Motor neuron (in vitro differentiated cells): ENCODE measurements at regions not wholly inside any gene's neighbourhood (a gene's known extent, or its start where the extent isn't known, plus 50 kb on each side); places are given as distances from the start of the nearest gene placed in this dataset.

ENCODE experiments used
- ATAC-seq, 8 experiments: fragments of 200-7000 bp; cut with Tn5 transposase; replicated peaks in 6 of 8; 2 replicates each; pipeline ENCODE4 v1.8.0; 2021; ENCODE audit warnings: mild to moderate bottlenecking in 8 of 8, moderate library complexity in 8 of 8
- H3K27ac ChIP-seq, 2 donors: fragments of 250-450 bp; sonication (Bioruptor Pico); 2 replicates each; pipeline ENCODE4 v1.9.0; 2021; ENCODE audit warnings: antibody characterized with exemption in 2 of 2, mild to moderate bottlenecking in 2 of 2, moderate library complexity in 1 of 2
- H3K4me1 ChIP-seq, 2 donors: fragments of 250-450 bp; sonication (Bioruptor Pico); replicated peaks in 1 of 2; 2 replicates each; pipeline ENCODE4 v1.6.1; 2021; ENCODE audit warnings: antibody characterized with exemption in 2 of 2, mild to moderate bottlenecking in 2 of 2, moderate library complexity in 1 of 2
- H3K4me3 ChIP-seq, 5 donors: fragments of 250-450 bp; sonication (Bioruptor Pico); 2 replicates each; pipeline ENCODE4 v1.9.0; 2021; ENCODE audit warnings: antibody characterized with exemption in 5 of 5, mild to moderate bottlenecking in 5 of 5, moderate library complexity in 4 of 5
- WGBS, 10 experiments: fragments of 450-650 bp; shearing (Covaris generic); methylation state at CpG; one replicate each; pipeline ENCODE4 v1.0.0; 2022; 5-methylcytosine and 5-hydroxymethylcytosine counted together
- in situ Hi-C, 9 experiments: fragments of 400-800 bp; cut with MboI; loops; one replicate each; pipeline ENCODE4 v1.15.0; 2021; ENCODE audit warnings: low sequenced_read_pairs in 9 of 9, low pct_unique_long_range_greater_than_20kb in 2 of 9; ENCODE audit not compliant: unreplicated experiment in 9 of 9

GRCh38 chr10:111515706-111516105 is 438.9 kb downstream of the ADRA2A start:
- Histone ChIP-seq H3K4me1 (no peaks in the 10 kb centered on the region), H3K4me3 (no peak overlapping the region), H3K27ac (no peak overlapping the region)
- no peak for ATAC-seq
- in situ Hi-C loops, result no loop called here

GRCh38 chr10:111516144-111516543 is 439.3 kb downstream of the ADRA2A start:
- no peak for ATAC-seq

GRCh38 chr10:111522141-111522540 is 445.3 kb downstream of the ADRA2A start:
- no peak overlapping the region for H3K4me3 ChIP-seq
- ATAC-seq, result no peak
- WGBS, 10 experiments, result 0 to 71% (median 60%) methylated on average over 1 of the region's 1 CpG; no CpG with 5 or more reads in 4 of the 10 experiments
- H3K4me1 ChIP-seq, result no peaks in the 10 kb centered on the region
- in situ Hi-C loops, result no loop called here
- no peak overlapping the region for H3K27ac ChIP-seq

More at GRCh38 chr10:111516144-111516543, 439.3 kb downstream of the ADRA2A start:
- Histone ChIP-seq H3K4me3 (no peak overlapping the region), H3K4me1 (no peaks in the 10 kb centered on the region), H3K27ac (no peak overlapping the region)
- in situ Hi-C loops, result no loop called here

GRCh38 chr10:111522551-111522950 is 445.7 kb downstream of the ADRA2A start:
- Histone ChIP-seq H3K27ac (no peak overlapping the region), H3K4me3 (no peak overlapping the region), H3K4me1 (no peaks in the 10 kb centered on the region)
- WGBS, 10 experiments, result 40 to 100% (median 80%) methylated on average over 1 of the region's 2 CpGs; no CpG with 5 or more reads in 5 of the 10 experiments
- ATAC-seq, result no peak
- in situ Hi-C loops, result no loop called here

- no peaks in the 10 kb centered on the region for H3K4me1 ChIP-seq
- no peak for ATAC-seq
- 29 to 100% (median 86%) methylated on average over 1 to 2 of the region's 2 CpGs; no CpG with 5 or more reads in 4 of the 10 experiments for WGBS, 10 experiments
These were observed 446.2 kb downstream of the ADRA2A start for GRCh38 chr10:111523016-111523415.

GRCh38 chr10:111524134-111524533 is 447.3 kb downstream of the ADRA2A start:
- in situ Hi-C loops, result no loop called here
- Histone ChIP-seq H3K4me1 (no peaks in the 10 kb centered on the region), H3K4me3 (no peak overlapping the region), H3K27ac (no peak overlapping the region)
- ATAC-seq, result no peak
- 28 to 86% (median 60%) methylated on average over 1 to 3 of the region's 3 CpGs; no CpG with 5 or more reads in 3 of the 10 experiments for WGBS, 10 experiments

More at GRCh38 chr10:111523016-111523415, 446.2 kb downstream of the ADRA2A start:
- no peak overlapping the region for H3K4me3 ChIP-seq
- H3K27ac ChIP-seq, result no peak overlapping the region
- in situ Hi-C loops, result no loop called here

- in situ Hi-C loops, result no loop called here
- no peak for ATAC-seq
- Histone ChIP-seq H3K4me1 (no peaks in the 10 kb centered on the region), H3K4me3 (no peak overlapping the region), H3K27ac (no peak overlapping the region)
These were observed 448.9 kb downstream of the ADRA2A start for GRCh38 chr10:111525696-111526095.

- ATAC-seq, result peak in 1 of 8 experiments; percentile 23
These were observed 454.9 kb downstream of the ADRA2A start for GRCh38 chr10:111531690-111532089.

GRCh38 chr10:111532139-111532538 is 455.3 kb downstream of the ADRA2A start:
- H3K4me1 ChIP-seq, result peaks cover 0 to 5% of the 10 kb centered on the region in 2 donors
- in situ Hi-C loops, result no loop called here
- ATAC-seq, result no peak
- 20 to 89% (median 67%) methylated on average over 1 to 3 of the region's 3 CpGs; no CpG with 5 or more reads in 3 of the 10 experiments for WGBS, 10 experiments
- H3K27ac ChIP-seq, result no peak overlapping the region
- H3K4me3 ChIP-seq, result no peak overlapping the region

More at GRCh38 chr10:111531690-111532089, 454.9 kb downstream of the ADRA2A start:
- in situ Hi-C loops, result no loop called here
- H3K27ac ChIP-seq, result no peak overlapping the region
- 7 to 68% (median 40%) methylated on average over 1 to 2 of the region's 2 CpGs; no CpG with 5 or more reads in 5 of the 10 experiments for WGBS, 10 experiments
- no peak overlapping the region for H3K4me3 ChIP-seq
- peaks cover 0 to 5% of the 10 kb centered on the region in 2 donors for H3K4me1 ChIP-seq

- in situ Hi-C loops, result no loop called here
- no peak for ATAC-seq
- WGBS, 10 experiments, result 0 to 100% (median 33%) methylated on average over 1 to 2 of the region's 2 CpGs; no CpG with 5 or more reads in 3 of the 10 experiments
- H3K27ac ChIP-seq, result no peak overlapping the region
- no peaks in the 10 kb centered on the region for H3K4me1 ChIP-seq
- no peak overlapping the region for H3K4me3 ChIP-seq
These were observed 462.4 kb downstream of the ADRA2A start for GRCh38 chr10:111539246-111539645.

GRCh38 chr10:111543854-111544253 is 467.0 kb downstream of the ADRA2A start:
- Histone ChIP-seq H3K27ac (no peak overlapping the region), H3K4me3 (no peak overlapping the region), H3K4me1 (peaks cover 0 to 3% of the 10 kb centered on the region in 2 donors)
- 13 to 100% (median 72%) methylated on average over 1 to 2 of the region's 2 CpGs; no CpG with 5 or more reads in 1 of the 10 experiments for WGBS, 10 experiments
- ATAC-seq, result no peak
- in situ Hi-C loops, result no loop called here

- in situ Hi-C loops, result no loop called here
These were observed 469.2 kb downstream of the ADRA2A start for GRCh38 chr10:111545861-111546605.

GRCh38 chr10:111548084-111548726 is 471.4 kb downstream of the ADRA2A start:
- 60 to 100% (median 85%) methylated on average over 1 of the region's 1 CpG; no CpG with 5 or more reads in 2 of the 10 experiments for WGBS, 10 experiments
- in situ Hi-C loops, result no loop called here
- peak in 2 of 8 experiments; percentile 62 to 89 for ATAC-seq
- H3K4me1 ChIP-seq, result peaks cover 0 to 3% of the 10 kb centered on the region in 2 donors
- no peak overlapping the region for H3K27ac ChIP-seq
- no peak overlapping the region for H3K4me3 ChIP-seq

More at GRCh38 chr10:111545861-111546605, 469.2 kb downstream of the ADRA2A start:
- H3K4me1 ChIP-seq, result peaks cover 0 to 3% of the 10 kb centered on the region in 2 donors
- ATAC-seq, result no peak
- H3K4me3 ChIP-seq, result no peak overlapping the region
- whole genome bisulfite sequencing, 10 experiments, result 20 to 100% (median 68%) methylated on average over 1 to 4 of the region's 4 CpGs; no CpG with 5 or more reads in 1 of the 10 experiments
- no peak overlapping the region for H3K27ac ChIP-seq
